ENCODE measurements at regions not wholly inside any gene's neighbourhood (a gene's known extent, or its start where the extent isn't known, plus 50 kb on each side); places are given as distances from the start of the nearest gene placed in this dataset.

- ATAC-seq: no peak
- peaks cover 3% of the 10 kb centered on the region for H3K4me1 ChIP-seq (ENCODE audit: control insufficient read depth, insufficient read depth, low read length)
- 89% methylated on average over 12 of the region's 12 CpGs for WGBS
- H3K9me3 ChIP-seq (ENCODE audit: control insufficient read depth, low read length): no peaks in the 10 kb centered on the region
- intact Hi-C loops (cut with DNase I): no loop called here
- H3K27me3 ChIP-seq (ENCODE audit: control insufficient read depth, insufficient read depth): no peaks in the 10 kb centered on the region
- no peak overlapping the region for H3K27ac ChIP-seq (ENCODE audit: low read length)
- no peak overlapping the region for H3K4me3 ChIP-seq (ENCODE audit: low read length)
- DNase-seq: no peak
These were observed 93.1 kb upstream of the PMEPA1 start for GRCh38 chr20:57802765-57803507.

GRCh38 chr20:57801581-57801980 is 91.8 kb upstream of the PMEPA1 start:
- WGBS: 76% methylated on average over 5 of the region's 5 CpGs
- Histone ChIP-seq H3K27ac (ENCODE audit: low read length) (no peak overlapping the region), H3K27me3 (ENCODE audit: control insufficient read depth, insufficient read depth) (no peaks in the 10 kb centered on the region), H3K9me3 (ENCODE audit: control insufficient read depth, low read length) (no peaks in the 10 kb centered on the region), H3K4me3 (ENCODE audit: low read length) (no peak overlapping the region), H3K4me1 (ENCODE audit: control insufficient read depth, insufficient read depth, low read length) (no peaks in the 10 kb centered on the region)
- no peak for DNase-seq
- intact Hi-C loops (cut with DNase I): no loop called here
- no peak for ATAC-seq

DNA sequence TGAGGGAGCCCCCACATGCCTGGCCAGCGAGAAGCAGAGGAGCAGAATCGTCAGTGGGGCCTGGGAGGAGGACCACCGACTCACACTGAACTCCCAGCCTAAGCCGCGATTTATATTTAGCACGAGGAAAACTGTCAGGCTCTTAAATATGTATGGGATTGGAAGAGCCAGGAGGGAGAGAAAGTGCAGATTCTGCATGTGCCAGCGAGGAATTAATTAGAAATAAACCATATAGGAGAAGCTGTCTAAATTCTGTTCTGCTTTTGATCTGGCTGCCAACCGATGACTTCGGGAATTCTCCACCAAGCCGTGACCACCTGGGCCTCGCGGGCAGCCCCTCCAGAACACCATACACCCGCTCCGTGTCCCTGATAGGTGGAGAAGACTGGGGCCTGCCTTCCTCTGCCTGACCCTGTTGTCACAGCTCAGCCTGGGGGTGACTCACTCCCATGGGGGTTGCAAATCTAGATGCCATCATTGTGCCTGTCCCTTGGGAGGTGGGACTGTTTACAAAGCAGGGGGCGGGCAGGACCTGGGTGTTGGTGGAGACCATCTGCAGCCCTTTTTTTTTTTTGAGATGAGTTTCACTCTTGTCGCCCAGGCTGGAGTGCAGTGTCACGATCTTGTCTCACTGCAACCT is 91.1 kb upstream of the PMEPA1 start:
- no peak for ATAC-seq
- Histone ChIP-seq H3K4me3 (ENCODE audit: low read length) (no peak overlapping the region), H3K4me1 (ENCODE audit: control insufficient read depth, insufficient read depth, low read length) (no peaks in the 10 kb centered on the region), H3K27me3 (ENCODE audit: control insufficient read depth, insufficient read depth) (no peaks in the 10 kb centered on the region), H3K9me3 (ENCODE audit: control insufficient read depth, low read length) (no peaks in the 10 kb centered on the region), H3K27ac (ENCODE audit: low read length) (no peak overlapping the region)
- DNase-seq: no peak
- intact Hi-C loops (cut with DNase I): no loop called here
- WGBS: 88% methylated on average over 17 of the region's 17 CpGs

- ATAC-seq: no peak
- 93% methylated on average over 1 of the region's 1 CpG for WGBS
These were observed 87.6 kb upstream of the PMEPA1 start for GRCh38 chr20:57797401-57797800.

GRCh38 chr20:57795977-57796560 is 86.3 kb upstream of the PMEPA1 start:
- DNase-seq (no peak), ATAC-seq (no peak)
- H3K4me1 ChIP-seq (ENCODE audit: control insufficient read depth, insufficient read depth, low read length): no peaks in the 10 kb centered on the region
- 85% methylated on average over 8 of the region's 8 CpGs for WGBS
- H3K27me3 ChIP-seq (ENCODE audit: control insufficient read depth, insufficient read depth): no peaks in the 10 kb centered on the region
- intact Hi-C loops (cut with DNase I): no loop called here
- H3K4me3 ChIP-seq (ENCODE audit: low read length): no peak overlapping the region
- H3K27ac ChIP-seq (ENCODE audit: low read length): no peak overlapping the region
- no peaks in the 10 kb centered on the region for H3K9me3 ChIP-seq (ENCODE audit: control insufficient read depth, low read length)

More at GRCh38 chr20:57797401-57797800, 87.6 kb upstream of the PMEPA1 start:
- intact Hi-C loops (cut with DNase I): no loop called here
- Histone ChIP-seq H3K4me1 (ENCODE audit: control insufficient read depth, insufficient read depth, low read length) (no peaks in the 10 kb centered on the region), H3K27ac (ENCODE audit: low read length) (no peak overlapping the region), H3K27me3 (ENCODE audit: control insufficient read depth, insufficient read depth) (no peaks in the 10 kb centered on the region), H3K9me3 (ENCODE audit: control insufficient read depth, low read length) (no peaks in the 10 kb centered on the region), H3K4me3 (ENCODE audit: low read length) (no peak overlapping the region)
- DNase-seq: no peak

DNA sequence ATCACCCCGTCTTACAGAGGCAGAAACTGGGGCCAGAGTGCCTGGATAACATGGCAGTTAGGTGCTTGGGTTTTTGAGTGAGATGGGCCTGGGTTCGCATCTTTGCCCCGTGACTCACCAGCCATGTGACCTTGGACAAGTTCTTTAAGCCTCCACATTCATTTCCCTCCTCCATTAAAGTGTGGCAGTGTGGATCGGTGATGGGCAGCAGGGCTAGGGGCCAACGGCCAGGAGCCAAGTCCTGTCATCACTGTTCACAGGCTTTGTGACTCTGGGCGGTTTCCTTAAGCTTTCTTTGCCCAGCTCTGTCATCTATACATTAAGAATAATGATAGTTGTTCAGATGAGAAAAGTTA is 85.5 kb upstream of the PMEPA1 start:
- H3K4me3 ChIP-seq (ENCODE audit: low read length): no peak overlapping the region
- no peaks in the 10 kb centered on the region for H3K4me1 ChIP-seq (ENCODE audit: control insufficient read depth, insufficient read depth, low read length)
- H3K27ac ChIP-seq (ENCODE audit: low read length): no peak overlapping the region
- 64% methylated on average over 6 of the region's 6 CpGs for WGBS
- intact Hi-C loops (cut with DNase I): no loop called here
- peak in 1 of 2 donors; percentile 32 for ATAC-seq
- DNase-seq: no peak
- no peaks in the 10 kb centered on the region for H3K9me3 ChIP-seq (ENCODE audit: control insufficient read depth, low read length)
- H3K27me3 ChIP-seq (ENCODE audit: control insufficient read depth, insufficient read depth): no peaks in the 10 kb centered on the region

GRCh38 chr20:57794600-57795341 is 85.0 kb upstream of the PMEPA1 start:
- intact Hi-C loops (cut with DNase I): no loop called here
- 84% methylated on average over 21 of the region's 21 CpGs for WGBS
- ATAC-seq: no peak
- Histone ChIP-seq H3K4me3 (ENCODE audit: low read length) (no peak overlapping the region), H3K27me3 (ENCODE audit: control insufficient read depth, insufficient read depth) (no peaks in the 10 kb centered on the region), H3K27ac (ENCODE audit: low read length) (no peak overlapping the region), H3K9me3 (ENCODE audit: control insufficient read depth, low read length) (no peaks in the 10 kb centered on the region), H3K4me1 (ENCODE audit: control insufficient read depth, insufficient read depth, low read length) (no peaks in the 10 kb centered on the region)
- DNase-seq: no peak

- no peak overlapping the region for H3K4me3 ChIP-seq (ENCODE audit: low read length)
- H3K27ac ChIP-seq (ENCODE audit: low read length): no peak overlapping the region
- H3K9me3 ChIP-seq (ENCODE audit: control insufficient read depth, low read length): no peaks in the 10 kb centered on the region
- ATAC-seq (no peak), DNase-seq (no peak)
- no peaks in the 10 kb centered on the region for H3K4me1 ChIP-seq (ENCODE audit: control insufficient read depth, insufficient read depth, low read length)
- WGBS: 98% methylated on average over 7 of the region's 7 CpGs
- no peaks in the 10 kb centered on the region for H3K27me3 ChIP-seq (ENCODE audit: control insufficient read depth, insufficient read depth)
- intact Hi-C loops (cut with DNase I): no loop called here
These were observed 84.2 kb upstream of the PMEPA1 start for GRCh38 chr20:57794036-57794435.

GRCh38 chr20:57793421-57793820 is 83.6 kb upstream of the PMEPA1 start:
- H3K4me1 ChIP-seq (ENCODE audit: control insufficient read depth, insufficient read depth, low read length): no peaks in the 10 kb centered on the region
- WGBS: 95% methylated on average over 9 of the region's 9 CpGs
- no peaks in the 10 kb centered on the region for H3K27me3 ChIP-seq (ENCODE audit: control insufficient read depth, insufficient read depth)
- ATAC-seq (no peak), DNase-seq (no peak)
- H3K9me3 ChIP-seq (ENCODE audit: control insufficient read depth, low read length): no peaks in the 10 kb centered on the region
- H3K27ac ChIP-seq (ENCODE audit: low read length): no peak overlapping the region
- intact Hi-C loops (cut with DNase I): no loop called here
- H3K4me3 ChIP-seq (ENCODE audit: low read length): no peak overlapping the region

GRCh38 chr20:57792386-57793080 is 82.7 kb upstream of the PMEPA1 start:
- Histone ChIP-seq H3K27ac (ENCODE audit: low read length) (no peak overlapping the region), H3K4me3 (ENCODE audit: low read length) (no peak overlapping the region), H3K27me3 (ENCODE audit: control insufficient read depth, insufficient read depth) (no peaks in the 10 kb centered on the region), H3K9me3 (ENCODE audit: control insufficient read depth, low read length) (no peaks in the 10 kb centered on the region), H3K4me1 (ENCODE audit: control insufficient read depth, insufficient read depth, low read length) (no peaks in the 10 kb centered on the region)
- ATAC-seq: peak in 1 of 2 donors; percentile 32
- no peak for DNase-seq
- WGBS: 73% methylated on average over 20 of the region's 20 CpGs
- intact Hi-C loops (cut with DNase I): no loop called here
